ENCODE measurements at regions not wholly inside any gene's neighbourhood (a gene's known extent, or its start where the extent isn't known, plus 50 kb on each side); places are given as distances from the start of the nearest gene placed in this dataset.

DNA sequence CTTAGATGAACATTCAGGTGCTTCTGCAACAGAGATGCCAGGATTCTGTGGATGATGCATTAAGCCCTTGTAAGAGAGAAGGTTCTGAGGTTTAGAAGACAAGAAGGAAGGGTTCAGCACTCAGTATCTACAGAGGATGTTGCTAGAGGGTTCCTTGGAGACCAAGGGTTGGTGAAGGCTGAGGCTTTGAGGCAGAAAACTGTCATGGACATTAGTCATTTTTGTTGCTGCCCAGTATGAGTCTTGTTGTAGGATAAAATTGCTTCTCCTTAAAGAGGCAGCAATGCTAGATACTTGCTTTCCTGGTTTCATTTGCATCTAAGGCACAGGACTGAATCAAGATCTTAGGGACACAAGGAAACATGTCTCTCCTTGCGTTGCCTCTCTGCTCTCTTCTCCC is 319.4 kb upstream of the NFIA start:
- H3K4me2 ChIP-seq (replicated peaks; ENCODE audit: extremely low read depth, low read length, poor library complexity, severe bottlenecking), result no peak overlapping the region
- no peaks in the 10 kb centered on the region for H3K27me3 Mint-ChIP-seq (ENCODE audit: low read depth in 3 of 3)
- H3K27ac ChIP-seq (ENCODE audit: low read depth in 1 of 2, low read length in 2 of 2), result no peak overlapping the region
- no peak for DNase-seq
- TF ChIP-seq, protein P1, sequence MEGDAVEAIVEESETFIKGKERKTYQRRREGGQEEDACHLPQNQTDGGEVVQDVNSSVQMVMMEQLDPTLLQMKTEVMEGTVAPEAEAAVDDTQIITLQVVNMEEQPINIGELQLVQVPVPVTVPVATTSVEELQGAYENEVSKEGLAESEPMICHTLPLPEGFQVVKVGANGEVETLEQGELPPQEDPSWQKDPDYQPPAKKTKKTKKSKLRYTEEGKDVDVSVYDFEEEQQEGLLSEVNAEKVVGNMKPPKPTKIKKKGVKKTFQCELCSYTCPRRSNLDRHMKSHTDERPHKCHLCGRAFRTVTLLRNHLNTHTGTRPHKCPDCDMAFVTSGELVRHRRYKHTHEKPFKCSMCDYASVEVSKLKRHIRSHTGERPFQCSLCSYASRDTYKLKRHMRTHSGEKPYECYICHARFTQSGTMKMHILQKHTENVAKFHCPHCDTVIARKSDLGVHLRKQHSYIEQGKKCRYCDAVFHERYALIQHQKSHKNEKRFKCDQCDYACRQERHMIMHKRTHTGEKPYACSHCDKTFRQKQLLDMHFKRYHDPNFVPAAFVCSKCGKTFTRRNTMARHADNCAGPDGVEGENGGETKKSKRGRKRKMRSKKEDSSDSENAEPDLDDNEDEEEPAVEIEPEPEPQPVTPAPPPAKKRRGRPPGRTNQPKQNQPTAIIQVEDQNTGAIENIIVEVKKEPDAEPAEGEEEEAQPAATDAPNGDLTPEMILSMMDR (IDR thresholded peaks at IDR 0.05), result no peak
- H3K27me3 ChIP-seq (ENCODE audit: control insufficient read depth in 2 of 2, insufficient read depth in 2 of 2, low read length in 2 of 2), result no peaks in the 10 kb centered on the region
- H3K36me3 ChIP-seq (replicated peaks in 1 of 2; ENCODE audit: control insufficient read depth in 1 of 2, insufficient read depth in 2 of 2, low read length in 2 of 2), result no peaks in the 10 kb centered on the region
- H3K9me3 ChIP-seq (replicated peaks in 1 of 2; ENCODE audit: control insufficient read depth in 1 of 2, insufficient read depth in 1 of 2, low read length in 2 of 2), result no peaks in the 10 kb centered on the region
- no peaks in the 10 kb centered on the region for H4K20me1 ChIP-seq (ENCODE audit: insufficient read depth, low read length)
- no peak overlapping the region for H2AFZ ChIP-seq (ENCODE audit: insufficient read depth, low read depth, low read length, poor library complexity, severe bottlenecking)
- H3K27ac Mint-ChIP-seq, result no peak overlapping the region
- WGBS (ENCODE audit: insufficient coverage), result no CpG with 5 or more reads among the region's 1 CpG
- H3K4me1 Mint-ChIP-seq, result peaks cover 6% of the 10 kb centered on the region
- no peaks in the 10 kb centered on the region for H3K36me3 Mint-ChIP-seq
- H3K4me3 Mint-ChIP-seq, result no peak overlapping the region
- no peaks in the 10 kb centered on the region for H3K79me2 ChIP-seq (ENCODE audit: insufficient read depth, low read length)
- no peaks in the 10 kb centered on the region for H3K9me3 Mint-ChIP-seq
- peaks cover 0 to 2% of the 10 kb centered on the region in 2 donors for H3K4me1 ChIP-seq (ENCODE audit: control insufficient read depth in 1 of 2, insufficient read depth in 2 of 2, low read length in 2 of 2)
- H3K9ac ChIP-seq (ENCODE audit: insufficient read depth, low read length, poor library complexity, severe bottlenecking), result no peak overlapping the region
- intact Hi-C loops (cut with micrococcal nuclease), result no loop called here
- H3K4me3 ChIP-seq (replicated peaks in 1 of 3; ENCODE audit: low read depth in 2 of 3, low read length in 3 of 3), result no peak overlapping the region

DNA sequence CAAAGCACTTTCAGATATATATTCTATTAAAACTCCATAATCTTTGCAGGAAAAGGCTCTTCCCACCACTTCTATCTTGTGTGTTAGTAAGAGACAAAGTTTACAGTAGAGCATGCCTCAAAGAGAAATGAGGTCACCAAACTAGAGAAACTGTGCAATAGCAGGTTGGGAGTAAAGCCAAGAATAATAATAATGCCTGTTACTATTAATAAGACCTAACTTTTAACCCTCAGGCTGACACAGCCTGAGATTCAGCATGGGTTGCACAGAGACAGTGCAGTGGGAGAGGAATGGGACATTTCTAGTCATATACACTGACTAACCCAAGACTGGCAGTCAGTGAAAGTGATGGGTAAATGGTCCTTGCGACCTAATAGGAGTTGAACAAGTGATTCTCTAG is 320.2 kb upstream of the NFIA start:
- TF ChIP-seq, protein P1 (IDR thresholded peaks at IDR 0.05), result no peak

More for the DNA sequence above, 320.2 kb upstream of the NFIA start:
- no peaks in the 10 kb centered on the region for H3K27me3 ChIP-seq (ENCODE audit: control insufficient read depth in 2 of 2, insufficient read depth in 2 of 2, low read length in 2 of 2)
- H3K27ac Mint-ChIP-seq, result no peak overlapping the region
- intact Hi-C loops (cut with micrococcal nuclease), result no loop called here
- H3K4me2 ChIP-seq (replicated peaks; ENCODE audit: extremely low read depth, low read length, poor library complexity, severe bottlenecking), result no peak overlapping the region
- H3K4me1 Mint-ChIP-seq, result peaks cover 6% of the 10 kb centered on the region
- H3K79me2 ChIP-seq (ENCODE audit: insufficient read depth, low read length), result no peaks in the 10 kb centered on the region
- no peak for DNase-seq
- no peaks in the 10 kb centered on the region for H3K36me3 ChIP-seq (replicated peaks in 1 of 2; ENCODE audit: control insufficient read depth in 1 of 2, insufficient read depth in 2 of 2, low read length in 2 of 2)
- no peaks in the 10 kb centered on the region for H3K36me3 Mint-ChIP-seq
- H2AFZ ChIP-seq (ENCODE audit: insufficient read depth, low read depth, low read length, poor library complexity, severe bottlenecking), result no peak overlapping the region
- no peak overlapping the region for H3K27ac ChIP-seq (ENCODE audit: low read depth in 1 of 2, low read length in 2 of 2)
- H3K4me1 ChIP-seq (ENCODE audit: control insufficient read depth in 1 of 2, insufficient read depth in 2 of 2, low read length in 2 of 2), result peaks cover 0 to 2% of the 10 kb centered on the region in 2 donors
- H3K4me3 Mint-ChIP-seq, result no peak overlapping the region
- H3K9me3 Mint-ChIP-seq, result no peaks in the 10 kb centered on the region
- WGBS (ENCODE audit: insufficient coverage), result 100% methylated on average over 1 of the region's 1 CpG
- H3K4me3 ChIP-seq (replicated peaks in 1 of 3; ENCODE audit: low read depth in 2 of 3, low read length in 3 of 3), result no peak overlapping the region
- no peaks in the 10 kb centered on the region for H3K27me3 Mint-ChIP-seq (ENCODE audit: low read depth in 3 of 3)
- H4K20me1 ChIP-seq (ENCODE audit: insufficient read depth, low read length), result no peaks in the 10 kb centered on the region
- no peaks in the 10 kb centered on the region for H3K9me3 ChIP-seq (replicated peaks in 1 of 2; ENCODE audit: control insufficient read depth in 1 of 2, insufficient read depth in 1 of 2, low read length in 2 of 2)
- no peak overlapping the region for H3K9ac ChIP-seq (ENCODE audit: insufficient read depth, low read length, poor library complexity, severe bottlenecking)
